B cell (primary cell): ENCODE measurements at regions not wholly inside any gene's neighbourhood (a gene's known extent, or its start where the extent isn't known, plus 50 kb on each side); places are given as distances from the start of the nearest gene placed in this dataset.
"Not testable (repeated sequence)": the region's sequence is repeated elsewhere in the genome, so short reads cannot be mapped to it uniquely, and the experiment has no call there.

Experiments
- ATAC-seq: fragments of 200-7000 bp; cut with Tn5 transposase; one replicate; pipeline ENCODE4 v1.10.0; 2021; ENCODE audit warnings: low read depth, mild to moderate bottlenecking, moderate number of reproducible peaks, moderate library complexity
- CTCF ChIA-PET: fragments of 350-600 bp; sonication (Branson Sonifier 250); formaldehyde crosslinking; loops from one replicate; lab custom pipeline; 2021; ENCODE audit warnings: antibody characterized with exemption, inconsistent platforms; lab: Charles Lee
- POLR2A ChIA-PET: fragments of 350-600 bp; sonication (Branson Sonifier 250); formaldehyde crosslinking; loops from one replicate; lab custom pipeline; 2021; ENCODE audit warnings: antibody characterized with exemption; lab: Charles Lee
- DNase-seq: peaks from one replicate; pipeline ENCODE4 v3.0.0; 2013
- H2AFZ ChIP-seq: 2 replicates; pipeline ENCODE4 v1.6.1; 2012; ENCODE audit warnings: mild to moderate bottlenecking, low read depth, low read length; ENCODE audit not compliant: insufficient read depth, poor library complexity, severe bottlenecking
- H3K27ac ChIP-seq, 2 donors: 1 replicate in 1 of 2; 2 replicates in 1 of 2; pipeline ENCODE4 v1.5.1; 2012 to 2013; ENCODE audit warnings: low read length in 2 of 2, mild to moderate bottlenecking in 2 of 2, moderate library complexity in 1 of 2
- H3K27me3 ChIP-seq, 4 experiments: fragments of 200-600 bp in 1 of 4; sonication (generic) in 1 of 4; replicated peaks in 1 of 4; 1 replicate in 2 of 4; 2 replicates in 2 of 4; pipeline versions ENCODE4 v1.6.1 to v1.7.0; 2013 to 2016; ENCODE audit warnings: low read length in 3 of 4, mild to moderate bottlenecking in 2 of 4, mixed read lengths in 1 of 4, moderate library complexity in 1 of 4; ENCODE audit not compliant: insufficient read depth in 4 of 4, control insufficient read depth in 3 of 4; ENCODE audit errors: control extremely low read depth in 1 of 4
- H3K36me3 ChIP-seq, 2 experiments: replicated peaks in 1 of 2; 1 replicate in 1 of 2; 2 replicates in 1 of 2; pipeline versions ENCODE4 v1.6.1 to v1.7.1; 2013; ENCODE audit warnings: low read length in 1 of 2; ENCODE audit not compliant: insufficient read depth in 2 of 2, control insufficient read depth in 1 of 2; ENCODE audit errors: control extremely low read depth in 1 of 2, extremely low read depth in 1 of 2
- H3K4me1 ChIP-seq, 2 donors: fragments of 200-600 bp in 1 of 2; sonication (generic) in 1 of 2; 1 replicate in 1 of 2; 2 replicates in 1 of 2; pipeline versions ENCODE4 v1.5.1 to v1.6.1; 2013 to 2017; ENCODE audit warnings: low read length in 2 of 2; ENCODE audit not compliant: control insufficient read depth in 2 of 2, insufficient read depth in 2 of 2
- H3K4me2 ChIP-seq: replicated peaks from 2 replicates; pipeline ENCODE3; 2012; ENCODE audit warnings: mild to moderate bottlenecking, low read depth, low read length; ENCODE audit not compliant: poor library complexity, severe bottlenecking
- H3K4me3 ChIP-seq, 5 experiments: fragments of 200-600 bp in 1 of 5; sonication (generic) in 1 of 5; 1 replicate in 3 of 5; 2 replicates in 2 of 5; pipeline versions ENCODE4 v1.5.1 to v1.7.0; 2011 to 2016; ENCODE audit warnings: low read length in 4 of 5, mild to moderate bottlenecking in 4 of 5, low read depth in 2 of 5, control low read depth in 1 of 5, moderate library complexity in 1 of 5; ENCODE audit not compliant: insufficient read depth in 1 of 5; ENCODE audit errors: control extremely low read depth in 1 of 5, extremely low read depth in 1 of 5
- H3K79me2 ChIP-seq: fragments of 200-600 bp; sonication (generic); one replicate; pipeline ENCODE4 v1.6.0; 2016; ENCODE audit warnings: low read length; ENCODE audit not compliant: control insufficient read depth, insufficient read depth
- H3K9ac ChIP-seq: fragments of 200-600 bp; sonication (generic); 2 replicates; pipeline ENCODE4 v1.6.1; 2017; ENCODE audit warnings: mild to moderate bottlenecking, low read length, moderate library complexity
- H3K9me3 ChIP-seq, 3 donors: one replicate each; pipeline versions ENCODE4 v1.6.1 to v1.7.1; 2013; ENCODE audit warnings: low read length in 2 of 3; ENCODE audit not compliant: control insufficient read depth in 2 of 3, insufficient read depth in 1 of 3; ENCODE audit errors: control extremely low read depth in 1 of 3
- H4K20me1 ChIP-seq: 2 replicates; pipeline ENCODE4 v1.6.0; 2012; ENCODE audit warnings: mild to moderate bottlenecking, low read length; ENCODE audit not compliant: insufficient read depth, control insufficient read depth, poor library complexity, severe bottlenecking
- H3K27ac Mint-ChIP-seq: one replicate; pipeline ENCODE4 v1.8.0; 2021; ENCODE audit warnings: mixed read lengths
- H3K27me3 Mint-ChIP-seq: one replicate; pipeline ENCODE4 v1.8.0; 2021; ENCODE audit warnings: mixed read lengths
- H3K4me1 Mint-ChIP-seq: one replicate; pipeline ENCODE4 v1.8.0; 2021; ENCODE audit warnings: mixed read lengths
- H3K4me3 Mint-ChIP-seq: one replicate; pipeline ENCODE4 v1.8.0; 2021; ENCODE audit warnings: mixed read lengths
- H3K9me3 Mint-ChIP-seq: one replicate; pipeline ENCODE4 v1.8.0; 2022; ENCODE audit warnings: mixed read lengths; ENCODE audit not compliant: insufficient read depth
- WGBS: methylation state at CpG from one replicate; pipeline ENCODE4 v1.1.5; 2013; ENCODE audit warnings: missing lambda C conversion rate; ENCODE audit not compliant: insufficient coverage; 5-methylcytosine and 5-hydroxymethylcytosine counted together
- intact Hi-C: fragments of 100-400 bp; cut with micrococcal nuclease; formaldehyde crosslinking; loops from one replicate; pipeline ENCODE4 v1.10.0; 2022

DNA sequence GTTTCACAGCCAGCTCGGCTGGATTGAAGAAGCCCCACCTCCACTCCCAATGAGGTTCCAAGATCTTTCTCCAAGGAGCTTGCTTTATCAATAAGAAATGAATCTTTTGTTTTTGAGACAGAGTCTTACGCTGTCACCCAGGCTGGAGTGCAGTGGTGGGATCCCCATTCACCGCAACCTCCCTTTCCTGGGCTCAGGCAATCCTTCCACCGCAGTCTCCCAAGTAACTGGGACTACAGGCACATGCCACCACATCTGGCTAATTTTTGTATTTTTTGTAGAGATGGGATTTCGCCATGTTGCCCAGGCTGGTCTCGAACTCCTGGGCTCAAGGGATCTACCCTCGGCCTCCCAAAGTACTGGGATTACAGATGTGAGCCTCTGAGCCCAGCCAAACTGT lies 175.3 kb downstream of the OR4M2 start:
- H3K27ac Mint-ChIP-seq, H3K79me2 ChIP-seq, CTCF ChIA-PET, H3K4me3 Mint-ChIP-seq, POLR2A ChIA-PET, H2AFZ ChIP-seq, intact Hi-C loops, H4K20me1 ChIP-seq, H3K9me3 Mint-ChIP-seq, H3K9ac ChIP-seq, DNase-seq, H3K27me3 Mint-ChIP-seq, H3K4me3 ChIP-seq, H3K4me2 ChIP-seq, H3K36me3 ChIP-seq, ATAC-seq, H3K27ac ChIP-seq: not testable (repeated sequence)
- Histone ChIP-seq H3K4me1 (peaks cover 34 to 43% of the 10 kb centered on the region in 2 donors), H3K27me3 (peaks cover 0 to 34% (median 3%) of the 10 kb centered on the region in 4 experiments), H3K9me3 (peaks cover 0 to 43% (median 0%) of the 10 kb centered on the region in 3 donors)
- WGBS: 86% methylated on average over 2 of the region's 7 CpGs
- peaks cover 25% of the 10 kb centered on the region for H3K4me1 Mint-ChIP-seq

DNA sequence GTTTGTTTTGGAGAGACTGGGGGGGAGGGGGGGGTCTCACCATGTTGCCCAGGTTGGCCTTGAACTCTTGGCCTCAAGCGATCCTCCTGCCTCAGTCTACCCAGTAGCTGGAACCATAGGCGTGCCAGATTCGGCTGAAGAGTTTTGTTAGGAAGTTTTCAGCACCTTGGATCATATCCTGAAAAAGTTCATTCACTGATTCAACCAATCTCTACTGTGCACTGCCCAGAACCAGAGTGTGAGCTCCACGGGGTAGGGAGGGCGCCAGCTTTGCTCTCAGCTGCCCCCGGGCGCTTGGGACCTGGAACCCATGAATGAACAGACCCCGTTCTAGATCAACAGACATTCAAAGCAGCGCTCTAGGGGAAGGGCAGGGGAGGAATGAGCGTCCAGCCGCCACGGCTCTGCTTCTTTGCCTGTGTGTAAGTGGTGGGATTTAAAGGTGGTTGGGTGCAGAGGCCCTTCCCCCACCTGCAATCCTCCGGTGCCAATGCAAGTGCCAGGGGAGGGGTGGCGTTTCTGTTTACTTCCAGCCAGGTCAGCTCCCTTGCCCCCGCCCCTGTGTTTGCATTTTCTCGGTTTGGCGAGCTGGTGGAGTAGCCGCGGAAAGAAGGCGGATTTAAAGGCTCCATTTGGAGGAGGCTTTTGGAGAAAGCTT lies 176.2 kb downstream of the OR4M2 start:
- H3K27me3 Mint-ChIP-seq, H3K4me3 Mint-ChIP-seq, H3K27ac ChIP-seq, H4K20me1 ChIP-seq, H3K4me2 ChIP-seq, H2AFZ ChIP-seq, H3K9me3 Mint-ChIP-seq, CTCF ChIA-PET, intact Hi-C loops, DNase-seq, H3K79me2 ChIP-seq, H3K27ac Mint-ChIP-seq, ATAC-seq, POLR2A ChIA-PET, H3K36me3 ChIP-seq, H3K4me3 ChIP-seq, H3K9ac ChIP-seq: not testable (repeated sequence)
- H3K9me3 ChIP-seq: peaks cover 0 to 38% (median 0%) of the 10 kb centered on the region in 3 donors
- H3K4me1 ChIP-seq: peaks cover 26 to 34% of the 10 kb centered on the region in 2 donors
- WGBS: 87% methylated on average over 18 of the region's 20 CpGs
- H3K4me1 Mint-ChIP-seq: peaks cover 23% of the 10 kb centered on the region
- H3K27me3 ChIP-seq: peaks cover 0 to 28% (median 3%) of the 10 kb centered on the region in 4 experiments
